K562 (cell line): ENCODE measurements at regions not wholly inside any gene's neighbourhood (a gene's known extent, or its start where the extent isn't known, plus 50 kb on each side); places are given as distances from the start of the nearest gene placed in this dataset.

ENCODE experiments used
- DIDO1 ChIP-seq: fragments of 450-650 bp; IDR thresholded peaks from 2 replicates; pipeline ENCODE4 v1.6.1; 2016; ENCODE audit warnings: low read depth, missing biosample characterization, missing genetic modification characterization
- HDAC2 ChIP-seq: fragments of 450-650 bp; IDR thresholded peaks from 2 replicates; pipeline ENCODE4 v1.6.1; 2016; ENCODE audit warnings: mild to moderate bottlenecking
- MYNN ChIP-seq, 2 experiments: sonication (generic); formaldehyde crosslinking in 1 of 2; IDR thresholded peaks; 2 replicates each; pipeline versions ENCODE4 v1.5.0 to v1.6.1; 2016 to 2020; ENCODE audit warnings: antibody characterized with exemption in 1 of 2, missing genetic modification reagents in 1 of 2
- NCOA4 ChIP-seq: fragments of 450-650 bp; IDR thresholded peaks from 2 replicates; pipeline ENCODE4 v1.6.1; 2018; ENCODE audit warnings: mild to moderate bottlenecking; ENCODE audit not compliant: partially characterized antibody
- NFATC3 ChIP-seq: fragments of 450-650 bp; IDR thresholded peaks from 2 replicates; pipeline ENCODE4 v1.6.1; 2017; ENCODE audit warnings: mild to moderate bottlenecking
- NFRKB ChIP-seq: fragments of 450-650 bp; IDR thresholded peaks from 2 replicates; pipeline ENCODE4 v1.6.1; 2016; ENCODE audit warnings: low read depth
- PCBP2 ChIP-seq: fragments of 200-400 bp; formaldehyde crosslinking; IDR thresholded peaks from 2 replicates; pipeline ENCODE4 v1.6.1; 2018; ENCODE audit warnings: low read length, low read depth, mild to moderate bottlenecking, moderate library complexity; ENCODE audit not compliant: poor library complexity, severe bottlenecking
- PHF20 ChIP-seq: fragments of 450-650 bp; IDR thresholded peaks from 2 replicates; pipeline ENCODE4 v1.6.1; 2018; ENCODE audit not compliant: partially characterized antibody
- SIN3A ChIP-seq, 2 experiments: fragments of 150-350 bp in 1 of 2; IDR thresholded peaks; 2 replicates each; pipeline ENCODE4 v1.6.1; 2011 to 2016; ENCODE audit warnings: borderline replicate concordance in 2 of 2, low read depth in 2 of 2, low read length in 2 of 2, mild to moderate bottlenecking in 2 of 2, moderate library complexity in 2 of 2; ENCODE audit not compliant: control insufficient read depth in 1 of 2
- TAF1 ChIP-seq: IDR thresholded peaks from 2 replicates; pipeline ENCODE4 v1.6.1; 2011; ENCODE audit warnings: mild to moderate bottlenecking, low read length, moderate library complexity; ENCODE audit not compliant: insufficient read depth, control insufficient read depth, severe bottlenecking; ENCODE audit errors: extremely low read depth
- TF ChIP-seq, protein P1 (sequence below): sonication (generic); formaldehyde crosslinking; IDR thresholded peaks from 2 replicates; pipeline ENCODE4 v1.8.0; 2023; ENCODE audit warnings: mild to moderate bottlenecking, missing genetic modification reagents
- TF ChIP-seq, protein P2 (sequence below): sonication (generic); formaldehyde crosslinking; IDR thresholded peaks from 2 replicates; pipeline ENCODE4 v1.8.1; 2023; ENCODE audit warnings: mild to moderate bottlenecking, missing genetic modification reagents
- TF ChIP-seq, protein P3 (sequence below), 3 experiments: IDR thresholded peaks in 2 of 3; conservative IDR thresholded peaks in 1 of 3; 2 replicates each; pipeline ENCODE4 v1.5.1; 2011 to 2012; ENCODE audit warnings: low read length in 3 of 3, mild to moderate bottlenecking in 3 of 3, control low read depth in 2 of 3, improper control_type of control experiment in 1 of 3, inconsistent platforms in 1 of 3, low read depth in 1 of 3, mixed read lengths in 1 of 3, moderate library complexity in 1 of 3; ENCODE audit not compliant: insufficient read depth in 2 of 3

DNA sequence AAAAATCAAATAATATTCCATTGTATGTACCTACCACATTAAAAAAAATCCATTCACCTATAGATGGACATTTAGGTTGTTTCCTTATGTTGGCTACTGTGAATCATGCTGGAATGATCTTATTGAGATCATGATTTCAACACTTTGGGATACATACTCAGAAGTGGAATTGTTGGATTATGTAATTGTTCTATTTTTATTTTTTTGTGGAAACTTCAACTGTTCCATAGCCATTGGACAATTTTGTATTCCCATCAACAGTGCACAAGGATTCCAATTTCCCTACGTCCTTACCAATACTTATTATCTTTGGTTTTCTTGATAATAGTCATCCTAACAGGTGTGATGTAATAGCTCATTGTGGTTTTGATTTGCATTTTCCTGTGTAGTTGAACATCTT, 834.0 kb downstream of the MAFB start:
- TF ChIP-seq MYNN (IDR thresholded peaks at IDR 0.05) (no peak), MYNN (CRISPR knock-in tag; IDR thresholded peaks at IDR 0.05) (no peak), PCBP2 (no peak), HDAC2 (no peak), NCOA4 (no peak), NFRKB (no peak), DIDO1 (no peak), TAF1 (no peak), PHF20 (no peak), NFATC3 (no peak), SIN3A (IDR thresholded peaks at IDR 0.05; ENCODE audit: borderline replicate concordance in 2 of 2, control insufficient read depth in 1 of 2, low read depth in 2 of 2, low read length in 2 of 2) (no peak)
- TF ChIP-seq, protein P1, sequence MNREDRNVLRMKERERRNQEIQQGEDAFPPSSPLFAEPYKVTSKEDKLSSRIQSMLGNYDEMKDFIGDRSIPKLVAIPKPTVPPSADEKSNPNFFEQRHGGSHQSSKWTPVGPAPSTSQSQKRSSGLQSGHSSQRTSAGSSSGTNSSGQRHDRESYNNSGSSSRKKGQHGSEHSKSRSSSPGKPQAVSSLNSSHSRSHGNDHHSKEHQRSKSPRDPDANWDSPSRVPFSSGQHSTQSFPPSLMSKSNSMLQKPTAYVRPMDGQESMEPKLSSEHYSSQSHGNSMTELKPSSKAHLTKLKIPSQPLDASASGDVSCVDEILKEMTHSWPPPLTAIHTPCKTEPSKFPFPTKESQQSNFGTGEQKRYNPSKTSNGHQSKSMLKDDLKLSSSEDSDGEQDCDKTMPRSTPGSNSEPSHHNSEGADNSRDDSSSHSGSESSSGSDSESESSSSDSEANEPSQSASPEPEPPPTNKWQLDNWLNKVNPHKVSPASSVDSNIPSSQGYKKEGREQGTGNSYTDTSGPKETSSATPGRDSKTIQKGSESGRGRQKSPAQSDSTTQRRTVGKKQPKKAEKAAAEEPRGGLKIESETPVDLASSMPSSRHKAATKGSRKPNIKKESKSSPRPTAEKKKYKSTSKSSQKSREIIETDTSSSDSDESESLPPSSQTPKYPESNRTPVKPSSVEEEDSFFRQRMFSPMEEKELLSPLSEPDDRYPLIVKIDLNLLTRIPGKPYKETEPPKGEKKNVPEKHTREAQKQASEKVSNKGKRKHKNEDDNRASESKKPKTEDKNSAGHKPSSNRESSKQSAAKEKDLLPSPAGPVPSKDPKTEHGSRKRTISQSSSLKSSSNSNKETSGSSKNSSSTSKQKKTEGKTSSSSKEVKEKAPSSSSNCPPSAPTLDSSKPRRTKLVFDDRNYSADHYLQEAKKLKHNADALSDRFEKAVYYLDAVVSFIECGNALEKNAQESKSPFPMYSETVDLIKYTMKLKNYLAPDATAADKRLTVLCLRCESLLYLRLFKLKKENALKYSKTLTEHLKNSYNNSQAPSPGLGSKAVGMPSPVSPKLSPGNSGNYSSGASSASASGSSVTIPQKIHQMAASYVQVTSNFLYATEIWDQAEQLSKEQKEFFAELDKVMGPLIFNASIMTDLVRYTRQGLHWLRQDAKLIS (CRISPR knock-in tag): no peak
- TF ChIP-seq, protein P2, sequence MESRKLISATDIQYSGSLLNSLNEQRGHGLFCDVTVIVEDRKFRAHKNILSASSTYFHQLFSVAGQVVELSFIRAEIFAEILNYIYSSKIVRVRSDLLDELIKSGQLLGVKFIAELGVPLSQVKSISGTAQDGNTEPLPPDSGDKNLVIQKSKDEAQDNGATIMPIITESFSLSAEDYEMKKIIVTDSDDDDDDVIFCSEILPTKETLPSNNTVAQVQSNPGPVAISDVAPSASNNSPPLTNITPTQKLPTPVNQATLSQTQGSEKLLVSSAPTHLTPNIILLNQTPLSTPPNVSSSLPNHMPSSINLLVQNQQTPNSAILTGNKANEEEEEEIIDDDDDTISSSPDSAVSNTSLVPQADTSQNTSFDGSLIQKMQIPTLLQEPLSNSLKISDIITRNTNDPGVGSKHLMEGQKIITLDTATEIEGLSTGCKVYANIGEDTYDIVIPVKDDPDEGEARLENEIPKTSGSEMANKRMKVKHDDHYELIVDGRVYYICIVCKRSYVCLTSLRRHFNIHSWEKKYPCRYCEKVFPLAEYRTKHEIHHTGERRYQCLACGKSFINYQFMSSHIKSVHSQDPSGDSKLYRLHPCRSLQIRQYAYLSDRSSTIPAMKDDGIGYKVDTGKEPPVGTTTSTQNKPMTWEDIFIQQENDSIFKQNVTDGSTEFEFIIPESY (CRISPR knock-in tag): no peak
- TF ChIP-seq, protein P3, sequence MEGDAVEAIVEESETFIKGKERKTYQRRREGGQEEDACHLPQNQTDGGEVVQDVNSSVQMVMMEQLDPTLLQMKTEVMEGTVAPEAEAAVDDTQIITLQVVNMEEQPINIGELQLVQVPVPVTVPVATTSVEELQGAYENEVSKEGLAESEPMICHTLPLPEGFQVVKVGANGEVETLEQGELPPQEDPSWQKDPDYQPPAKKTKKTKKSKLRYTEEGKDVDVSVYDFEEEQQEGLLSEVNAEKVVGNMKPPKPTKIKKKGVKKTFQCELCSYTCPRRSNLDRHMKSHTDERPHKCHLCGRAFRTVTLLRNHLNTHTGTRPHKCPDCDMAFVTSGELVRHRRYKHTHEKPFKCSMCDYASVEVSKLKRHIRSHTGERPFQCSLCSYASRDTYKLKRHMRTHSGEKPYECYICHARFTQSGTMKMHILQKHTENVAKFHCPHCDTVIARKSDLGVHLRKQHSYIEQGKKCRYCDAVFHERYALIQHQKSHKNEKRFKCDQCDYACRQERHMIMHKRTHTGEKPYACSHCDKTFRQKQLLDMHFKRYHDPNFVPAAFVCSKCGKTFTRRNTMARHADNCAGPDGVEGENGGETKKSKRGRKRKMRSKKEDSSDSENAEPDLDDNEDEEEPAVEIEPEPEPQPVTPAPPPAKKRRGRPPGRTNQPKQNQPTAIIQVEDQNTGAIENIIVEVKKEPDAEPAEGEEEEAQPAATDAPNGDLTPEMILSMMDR (IDR thresholded peaks at IDR 0.05 in 2 of 3, conservative IDR thresholded peaks at IDR 0.05 in 1 of 3; ENCODE audit: insufficient read depth in 2 of 3, low read depth in 1 of 3, low read length in 3 of 3): no peak
